ENCODE measurements at regions not wholly inside any gene's neighbourhood (a gene's known extent, or its start where the extent isn't known, plus 50 kb on each side); places are given as distances from the start of the nearest gene placed in this dataset.
"Not testable (repeated sequence)": the region's sequence is repeated elsewhere in the genome, so short reads cannot be mapped to it uniquely, and the experiment has no call there.

GRCh38 chr2:155902635-155903034 is 429.9 kb downstream of the NR4A2 start:
- POLR2A ChIA-PET = no interaction called here
- H3K9me3 ChIP-seq = no peaks in the 10 kb centered on the region
- Mint-ChIP-seq H3K9me3 (ENCODE audit: unreplicated experiment) (no peaks in the 10 kb centered on the region), H3K27me3 (ENCODE audit: insufficient read depth, unreplicated experiment) (no peaks in the 10 kb centered on the region), H3K4me1 (ENCODE audit: low read depth, unreplicated experiment) (no peaks in the 10 kb centered on the region), H3K27ac (ENCODE audit: unreplicated experiment) (no peak overlapping the region), H3K36me3 (ENCODE audit: insufficient read depth, unreplicated experiment) (no peaks in the 10 kb centered on the region), H3K4me3 (ENCODE audit: unreplicated experiment) (no peak overlapping the region)
- BruUV-seq (replicated peaks) = no TSS peak
- TF ChIP-seq, protein P1, sequence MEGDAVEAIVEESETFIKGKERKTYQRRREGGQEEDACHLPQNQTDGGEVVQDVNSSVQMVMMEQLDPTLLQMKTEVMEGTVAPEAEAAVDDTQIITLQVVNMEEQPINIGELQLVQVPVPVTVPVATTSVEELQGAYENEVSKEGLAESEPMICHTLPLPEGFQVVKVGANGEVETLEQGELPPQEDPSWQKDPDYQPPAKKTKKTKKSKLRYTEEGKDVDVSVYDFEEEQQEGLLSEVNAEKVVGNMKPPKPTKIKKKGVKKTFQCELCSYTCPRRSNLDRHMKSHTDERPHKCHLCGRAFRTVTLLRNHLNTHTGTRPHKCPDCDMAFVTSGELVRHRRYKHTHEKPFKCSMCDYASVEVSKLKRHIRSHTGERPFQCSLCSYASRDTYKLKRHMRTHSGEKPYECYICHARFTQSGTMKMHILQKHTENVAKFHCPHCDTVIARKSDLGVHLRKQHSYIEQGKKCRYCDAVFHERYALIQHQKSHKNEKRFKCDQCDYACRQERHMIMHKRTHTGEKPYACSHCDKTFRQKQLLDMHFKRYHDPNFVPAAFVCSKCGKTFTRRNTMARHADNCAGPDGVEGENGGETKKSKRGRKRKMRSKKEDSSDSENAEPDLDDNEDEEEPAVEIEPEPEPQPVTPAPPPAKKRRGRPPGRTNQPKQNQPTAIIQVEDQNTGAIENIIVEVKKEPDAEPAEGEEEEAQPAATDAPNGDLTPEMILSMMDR (IDR thresholded peaks at IDR 0.05; ENCODE audit: insufficient read depth in 1 of 2, low read depth in 1 of 2, low read length in 1 of 2, severe bottlenecking in 1 of 2, unreplicated experiment in 1 of 2) = no peak
- no peaks in the 10 kb centered on the region for H3K4me1 ChIP-seq
- no peaks in the 10 kb centered on the region for H3K27me3 ChIP-seq (replicated peaks; ENCODE audit: control insufficient read depth, insufficient read depth, low read length)
- intact Hi-C loops (cut with micrococcal nuclease; ENCODE audit: unreplicated experiment) = no loop called here
- CTCF ChIA-PET = no interaction called here
- H3K36me3 ChIP-seq (ENCODE audit: control insufficient read depth, insufficient read depth, low read length) = no peaks in the 10 kb centered on the region
- H3K4me3 ChIP-seq (ENCODE audit: low read depth, low read length) = no peak overlapping the region
- DNase-seq = no peak

DNA sequence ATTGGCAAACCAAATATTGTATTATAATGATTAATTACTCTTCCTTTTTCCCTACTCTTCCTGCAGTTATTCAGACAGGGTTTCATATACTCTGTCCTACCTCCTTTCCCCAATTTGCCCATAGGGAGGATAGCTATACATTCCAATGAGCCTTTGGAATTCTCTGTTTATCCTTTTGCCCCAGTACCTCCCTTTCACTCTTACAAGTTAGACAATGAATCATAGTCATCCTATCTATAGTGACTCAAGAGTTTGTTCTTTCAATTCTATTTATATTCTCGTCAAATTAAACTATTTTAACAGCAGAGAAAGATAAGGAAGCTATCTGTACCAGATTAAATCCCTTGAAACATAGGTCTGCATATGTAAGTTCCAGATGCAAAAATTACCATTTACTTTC is 437.5 kb downstream of the NR4A2 start:
- Mint-ChIP-seq H3K36me3 (ENCODE audit: insufficient read depth, unreplicated experiment) (no peaks in the 10 kb centered on the region), H3K9me3 (ENCODE audit: unreplicated experiment) (peaks cover 13% of the 10 kb centered on the region), H3K4me1 (ENCODE audit: low read depth, unreplicated experiment) (peaks cover 20% of the 10 kb centered on the region), H3K27me3 (ENCODE audit: insufficient read depth, unreplicated experiment) (no peaks in the 10 kb centered on the region), H3K27ac (ENCODE audit: unreplicated experiment) (no peak overlapping the region), H3K4me3 (ENCODE audit: unreplicated experiment) (no peak overlapping the region)
- Histone ChIP-seq H3K27me3 (replicated peaks; ENCODE audit: control insufficient read depth, insufficient read depth, low read length) (no peaks in the 10 kb centered on the region), H3K4me1 (peaks cover 11% of the 10 kb centered on the region), H3K4me3 (ENCODE audit: low read depth, low read length) (no peak overlapping the region), H3K36me3 (ENCODE audit: control insufficient read depth, insufficient read depth, low read length) (peaks cover 2% of the 10 kb centered on the region; the same call in 1 of the 2 replicates), H3K9me3 (0 out of 2 replicates have a peak, but pooled peaks cover 7% of the 10 kb centered on the region)
- no TSS peak for BruUV-seq (replicated peaks)
- ChIA-PET POLR2A (no interaction called here), CTCF (no interaction called here)
- intact Hi-C loops (cut with micrococcal nuclease; ENCODE audit: unreplicated experiment) = no loop called here
- no peak for DNase-seq
- TF ChIP-seq, protein P1 (IDR thresholded peaks at IDR 0.05; ENCODE audit: insufficient read depth in 1 of 2, low read depth in 1 of 2, low read length in 1 of 2, severe bottlenecking in 1 of 2, unreplicated experiment in 1 of 2) = no peak

GRCh38 chr2:155880382-155880781 is 452.1 kb downstream of the NR4A2 start:
- H3K9me3 ChIP-seq; intact Hi-C loops (cut with micrococcal nuclease; ENCODE audit: unreplicated experiment); CTCF ChIA-PET; H3K36me3 ChIP-seq (ENCODE audit: control insufficient read depth, insufficient read depth, low read length); H3K4me1 Mint-ChIP-seq (ENCODE audit: low read depth, unreplicated experiment); H3K4me3 Mint-ChIP-seq (ENCODE audit: unreplicated experiment); DNase-seq; POLR2A ChIA-PET; H3K36me3 Mint-ChIP-seq (ENCODE audit: insufficient read depth, unreplicated experiment); H3K27ac Mint-ChIP-seq (ENCODE audit: unreplicated experiment); H3K27me3 Mint-ChIP-seq (ENCODE audit: insufficient read depth, unreplicated experiment); BruUV-seq (replicated peaks); H3K4me1 ChIP-seq; H3K4me3 ChIP-seq (ENCODE audit: low read depth, low read length); H3K27me3 ChIP-seq (replicated peaks; ENCODE audit: control insufficient read depth, insufficient read depth, low read length): not testable (repeated sequence)
- H3K9me3 Mint-ChIP-seq (ENCODE audit: unreplicated experiment) = peaks cover 49% of the 10 kb centered on the region

DNA sequence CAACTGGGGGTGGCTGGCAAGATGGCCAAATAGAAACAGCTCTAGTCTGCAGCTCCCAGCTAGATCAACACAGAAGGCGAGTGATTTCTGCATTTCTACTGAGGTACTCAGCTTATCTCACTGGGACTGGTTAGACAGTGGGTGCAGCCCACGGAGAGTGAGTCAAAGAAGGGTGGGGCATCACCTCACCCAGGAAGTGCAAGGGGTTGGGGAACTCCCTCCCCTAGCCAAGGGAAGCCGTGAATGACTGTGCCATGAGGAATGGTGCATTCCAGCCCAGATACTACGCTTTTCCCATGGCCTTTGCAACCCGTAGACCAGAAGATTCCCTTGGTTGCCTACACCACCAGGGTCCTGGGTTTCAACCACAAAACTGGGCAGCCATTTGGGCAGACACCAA is 452.6 kb downstream of the NR4A2 start:
- H3K27me3 ChIP-seq (replicated peaks; ENCODE audit: control insufficient read depth, insufficient read depth, low read length); H3K4me1 Mint-ChIP-seq (ENCODE audit: low read depth, unreplicated experiment); BruUV-seq (replicated peaks); H3K4me3 Mint-ChIP-seq (ENCODE audit: unreplicated experiment); H3K4me1 ChIP-seq; H3K4me3 ChIP-seq (ENCODE audit: low read depth, low read length); H3K36me3 Mint-ChIP-seq (ENCODE audit: insufficient read depth, unreplicated experiment); CTCF ChIA-PET; H3K9me3 ChIP-seq; intact Hi-C loops (cut with micrococcal nuclease; ENCODE audit: unreplicated experiment); H3K27ac Mint-ChIP-seq (ENCODE audit: unreplicated experiment); POLR2A ChIA-PET; H3K27me3 Mint-ChIP-seq (ENCODE audit: insufficient read depth, unreplicated experiment); H3K36me3 ChIP-seq (ENCODE audit: control insufficient read depth, insufficient read depth, low read length): not testable (repeated sequence)
- peaks cover 44% of the 10 kb centered on the region for H3K9me3 Mint-ChIP-seq (ENCODE audit: unreplicated experiment)
- DNase-seq = peak in 1 of 2 experiments; percentile 38

Data from Caco-2 (cell line).